HEK293 (cell line): ENCODE measurements at regions not wholly inside any gene's neighbourhood (a gene's known extent, or its start where the extent isn't known, plus 50 kb on each side); places are given as distances from the start of the nearest gene placed in this dataset.

Experiments
- BCL6B ChIP-seq: fragments of 450-650 bp; formaldehyde crosslinking; IDR thresholded peaks from 2 replicates; pipeline ENCODE4 v1.5.1; 2017; ENCODE audit warnings: missing biosample characterization, missing genetic modification characterization
- FEZF1 ChIP-seq: fragments of 450-650 bp; formaldehyde crosslinking; IDR thresholded peaks from 2 replicates; pipeline ENCODE4 v1.5.1; 2016; ENCODE audit warnings: missing biosample characterization, missing genetic modification characterization
- KLF8 ChIP-seq: fragments of 450-650 bp; formaldehyde crosslinking; IDR thresholded peaks from 2 replicates; pipeline ENCODE4 v1.5.1; 2016; ENCODE audit warnings: missing biosample characterization, missing genetic modification characterization
- PATZ1 ChIP-seq: fragments of 450-650 bp; formaldehyde crosslinking; IDR thresholded peaks from 2 replicates; pipeline ENCODE4 v1.5.1; 2016; ENCODE audit warnings: missing biosample characterization, missing genetic modification characterization
- REPIN1 ChIP-seq: fragments of 450-650 bp; formaldehyde crosslinking; IDR thresholded peaks from 2 replicates; pipeline ENCODE4 v1.5.1; 2017; ENCODE audit warnings: missing biosample characterization, missing genetic modification characterization, low read depth
- SCRT1 ChIP-seq: fragments of 450-650 bp; formaldehyde crosslinking; IDR thresholded peaks from 2 replicates; pipeline ENCODE4 v1.5.1; 2016; ENCODE audit warnings: missing biosample characterization, missing genetic modification characterization, borderline replicate concordance
- SP2 ChIP-seq: fragments of 450-650 bp; formaldehyde crosslinking; IDR thresholded peaks from 2 replicates; pipeline ENCODE4 v1.5.1; 2016; ENCODE audit warnings: missing biosample characterization, missing genetic modification characterization
- YY1 ChIP-seq: fragments of 450-650 bp; formaldehyde crosslinking; IDR thresholded peaks from 2 replicates; pipeline ENCODE4 v1.5.1; 2018; ENCODE audit warnings: missing biosample characterization, missing genetic modification characterization
- ZBTB21 ChIP-seq: fragments of 450-650 bp; formaldehyde crosslinking; IDR thresholded peaks from 2 replicates; pipeline ENCODE4 v1.5.1; 2017; ENCODE audit warnings: missing biosample characterization, missing genetic modification characterization
- ZBTB48 ChIP-seq: fragments of 450-650 bp; formaldehyde crosslinking; IDR thresholded peaks from 2 replicates; pipeline ENCODE4 v1.5.1; 2016; ENCODE audit warnings: missing biosample characterization, missing genetic modification characterization
- ZBTB8A ChIP-seq: fragments of 450-650 bp; formaldehyde crosslinking; IDR thresholded peaks from 2 replicates; pipeline ENCODE4 v1.5.1; 2016; ENCODE audit warnings: missing biosample characterization, missing genetic modification characterization
- ZEB2 ChIP-seq: fragments of 450-650 bp; formaldehyde crosslinking; IDR thresholded peaks from 2 replicates; pipeline ENCODE4 v1.5.1; 2016; ENCODE audit warnings: missing biosample characterization, missing genetic modification characterization
- ZNF350 ChIP-seq: fragments of 450-650 bp; formaldehyde crosslinking; IDR thresholded peaks from 2 replicates; pipeline ENCODE4 v1.5.0; 2017; ENCODE audit warnings: missing biosample characterization, mild to moderate bottlenecking, missing genetic modification characterization
- ZNF391 ChIP-seq: fragments of 450-650 bp; formaldehyde crosslinking; IDR thresholded peaks from 2 replicates; pipeline ENCODE4 v1.5.1; 2016; ENCODE audit warnings: low read depth, missing biosample characterization, missing genetic modification characterization, borderline replicate concordance
- ZNF426 ChIP-seq: fragments of 450-650 bp; formaldehyde crosslinking; IDR thresholded peaks from 2 replicates; pipeline ENCODE4 v1.5.1; 2017; ENCODE audit warnings: missing biosample characterization, missing genetic modification characterization, mild to moderate bottlenecking, inconsistent platforms, moderate library complexity
- ZNF433 ChIP-seq: fragments of 450-650 bp; formaldehyde crosslinking; IDR thresholded peaks from 2 replicates; pipeline ENCODE4 v1.5.1; 2016; ENCODE audit warnings: missing biosample characterization, missing genetic modification characterization, low read depth
- ZNF558 ChIP-seq: fragments of 450-650 bp; formaldehyde crosslinking; IDR thresholded peaks from 2 replicates; pipeline ENCODE4 v1.5.1; 2016; ENCODE audit warnings: missing biosample characterization, missing genetic modification characterization
- ZNF596 ChIP-seq: fragments of 450-650 bp; IDR thresholded peaks from 2 replicates; pipeline ENCODE4 v1.5.0; 2018; ENCODE audit warnings: missing biosample characterization, mild to moderate bottlenecking, missing genetic modification characterization, moderate library complexity
- ZNF692 ChIP-seq: fragments of 450-650 bp; formaldehyde crosslinking; IDR thresholded peaks from 2 replicates; pipeline ENCODE4 v1.5.1; 2016; ENCODE audit warnings: missing biosample characterization, missing genetic modification characterization
- TF ChIP-seq, protein P1 (sequence below): fragments of 450-650 bp; formaldehyde crosslinking; IDR thresholded peaks from 2 replicates; pipeline ENCODE4 v1.5.1; 2016; ENCODE audit warnings: missing biosample characterization, missing genetic modification characterization
- TF ChIP-seq, protein P2 (sequence below): fragments of 450-650 bp; formaldehyde crosslinking; IDR thresholded peaks from 2 replicates; pipeline ENCODE4 v1.5.1; 2016; ENCODE audit warnings: missing biosample characterization, missing genetic modification characterization
- TF ChIP-seq, protein P3 (sequence below): fragments of 450-650 bp; formaldehyde crosslinking; IDR thresholded peaks from 2 replicates; pipeline ENCODE4 v1.5.1; 2016; ENCODE audit warnings: missing biosample characterization, missing genetic modification characterization, low read depth
- TF ChIP-seq, protein P4 (sequence below): fragments of 450-650 bp; formaldehyde crosslinking; IDR thresholded peaks from 2 replicates; pipeline ENCODE4 v1.5.1; 2017; ENCODE audit warnings: missing biosample characterization, missing genetic modification characterization
- TF ChIP-seq, protein P5 (sequence below): fragments of 450-650 bp; formaldehyde crosslinking; IDR thresholded peaks from 2 replicates; pipeline ENCODE4; 2016; ENCODE audit warnings: missing biosample characterization, missing genetic modification characterization

DNA sequence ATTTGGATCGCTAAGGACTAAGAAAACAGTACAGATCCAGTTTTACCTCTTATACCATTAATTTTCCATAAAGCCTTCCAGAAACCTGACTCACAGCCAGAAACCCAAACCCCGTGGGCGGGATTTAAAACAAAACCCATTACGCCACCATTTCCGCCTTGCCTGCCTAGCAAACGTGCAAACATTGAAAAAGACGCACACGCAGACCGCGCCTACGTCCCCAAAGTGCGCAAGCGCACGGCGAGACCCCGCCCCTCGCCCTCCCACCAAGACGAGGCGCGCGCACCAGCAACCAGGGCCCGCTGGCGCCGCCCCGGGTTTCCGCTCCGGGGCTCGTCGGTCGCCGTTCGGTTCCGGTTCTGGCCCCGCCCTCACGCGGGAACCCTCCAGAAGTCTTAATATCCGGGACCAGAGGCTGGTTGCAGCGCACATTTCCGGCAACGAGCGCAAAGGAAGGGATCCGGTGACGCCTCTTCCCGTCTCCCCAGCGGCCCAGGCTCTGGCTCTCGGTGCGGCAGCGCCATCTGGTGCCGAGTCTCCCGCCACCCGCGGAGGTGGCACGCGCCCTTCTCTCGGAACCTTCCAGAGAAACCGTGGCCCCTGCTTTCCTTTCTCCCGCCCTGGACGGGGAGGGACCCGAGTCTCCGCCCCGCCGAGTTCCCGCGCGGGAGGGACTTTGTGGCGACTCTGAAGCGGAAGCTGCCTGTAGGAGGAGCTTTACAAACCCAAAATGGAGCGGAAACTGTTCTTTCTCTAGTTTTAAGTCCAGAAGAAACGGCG, 256.9 kb upstream of the STARD13 start (continued):
- TF ChIP-seq ZBTB48 (tag by site-specific recombination): peak; percentile 83
- TF ChIP-seq, protein P1, sequence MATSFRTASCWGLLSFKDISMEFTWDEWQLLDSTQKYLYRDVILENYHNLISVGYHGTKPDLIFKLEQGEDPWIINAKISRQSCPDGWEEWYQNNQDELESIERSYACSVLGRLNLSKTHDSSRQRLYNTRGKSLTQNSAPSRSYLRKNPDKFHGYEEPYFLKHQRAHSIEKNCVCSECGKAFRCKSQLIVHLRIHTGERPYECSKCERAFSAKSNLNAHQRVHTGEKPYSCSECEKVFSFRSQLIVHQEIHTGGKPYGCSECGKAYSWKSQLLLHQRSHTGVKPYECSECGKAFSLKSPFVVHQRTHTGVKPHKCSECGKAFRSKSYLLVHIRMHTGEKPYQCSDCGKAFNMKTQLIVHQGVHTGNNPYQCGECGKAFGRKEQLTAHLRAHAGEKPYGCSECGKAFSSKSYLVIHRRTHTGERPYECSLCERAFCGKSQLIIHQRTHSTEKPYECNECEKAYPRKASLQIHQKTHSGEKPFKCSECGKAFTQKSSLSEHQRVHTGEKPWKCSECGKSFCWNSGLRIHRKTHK (tag by site-specific recombination): no peak
- TF ChIP-seq, protein P2, sequence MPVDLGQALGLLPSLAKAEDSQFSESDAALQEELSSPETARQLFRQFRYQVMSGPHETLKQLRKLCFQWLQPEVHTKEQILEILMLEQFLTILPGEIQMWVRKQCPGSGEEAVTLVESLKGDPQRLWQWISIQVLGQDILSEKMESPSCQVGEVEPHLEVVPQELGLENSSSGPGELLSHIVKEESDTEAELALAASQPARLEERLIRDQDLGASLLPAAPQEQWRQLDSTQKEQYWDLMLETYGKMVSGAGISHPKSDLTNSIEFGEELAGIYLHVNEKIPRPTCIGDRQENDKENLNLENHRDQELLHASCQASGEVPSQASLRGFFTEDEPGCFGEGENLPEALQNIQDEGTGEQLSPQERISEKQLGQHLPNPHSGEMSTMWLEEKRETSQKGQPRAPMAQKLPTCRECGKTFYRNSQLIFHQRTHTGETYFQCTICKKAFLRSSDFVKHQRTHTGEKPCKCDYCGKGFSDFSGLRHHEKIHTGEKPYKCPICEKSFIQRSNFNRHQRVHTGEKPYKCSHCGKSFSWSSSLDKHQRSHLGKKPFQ (tag by site-specific recombination): no peak
- peak; percentile 98 for TF ChIP-seq PATZ1 (tag by site-specific recombination)
- no peak for TF ChIP-seq ZNF350 (tag by site-specific recombination)
- TF ChIP-seq ZNF391 (tag by site-specific recombination): peak; percentile 91; the same call in 1 of the 2 replicates
- TF ChIP-seq ZNF692 (tag by site-specific recombination): peak; percentile 79
- TF ChIP-seq, protein P3, sequence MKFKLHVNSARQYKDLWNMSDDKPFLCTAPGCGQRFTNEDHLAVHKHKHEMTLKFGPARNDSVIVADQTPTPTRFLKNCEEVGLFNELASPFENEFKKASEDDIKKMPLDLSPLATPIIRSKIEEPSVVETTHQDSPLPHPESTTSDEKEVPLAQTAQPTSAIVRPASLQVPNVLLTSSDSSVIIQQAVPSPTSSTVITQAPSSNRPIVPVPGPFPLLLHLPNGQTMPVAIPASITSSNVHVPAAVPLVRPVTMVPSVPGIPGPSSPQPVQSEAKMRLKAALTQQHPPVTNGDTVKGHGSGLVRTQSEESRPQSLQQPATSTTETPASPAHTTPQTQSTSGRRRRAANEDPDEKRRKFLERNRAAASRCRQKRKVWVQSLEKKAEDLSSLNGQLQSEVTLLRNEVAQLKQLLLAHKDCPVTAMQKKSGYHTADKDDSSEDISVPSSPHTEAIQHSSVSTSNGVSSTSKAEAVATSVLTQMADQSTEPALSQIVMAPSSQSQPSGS (tag by site-specific recombination): no peak
- peak; percentile 93 for TF ChIP-seq SP2
- no peak for TF ChIP-seq ZNF433 (tag by site-specific recombination)
- no peak; the same call in 1 of the 2 replicates for TF ChIP-seq FEZF1 (tag by site-specific recombination)
- no peak for TF ChIP-seq REPIN1
- TF ChIP-seq, protein P4, sequence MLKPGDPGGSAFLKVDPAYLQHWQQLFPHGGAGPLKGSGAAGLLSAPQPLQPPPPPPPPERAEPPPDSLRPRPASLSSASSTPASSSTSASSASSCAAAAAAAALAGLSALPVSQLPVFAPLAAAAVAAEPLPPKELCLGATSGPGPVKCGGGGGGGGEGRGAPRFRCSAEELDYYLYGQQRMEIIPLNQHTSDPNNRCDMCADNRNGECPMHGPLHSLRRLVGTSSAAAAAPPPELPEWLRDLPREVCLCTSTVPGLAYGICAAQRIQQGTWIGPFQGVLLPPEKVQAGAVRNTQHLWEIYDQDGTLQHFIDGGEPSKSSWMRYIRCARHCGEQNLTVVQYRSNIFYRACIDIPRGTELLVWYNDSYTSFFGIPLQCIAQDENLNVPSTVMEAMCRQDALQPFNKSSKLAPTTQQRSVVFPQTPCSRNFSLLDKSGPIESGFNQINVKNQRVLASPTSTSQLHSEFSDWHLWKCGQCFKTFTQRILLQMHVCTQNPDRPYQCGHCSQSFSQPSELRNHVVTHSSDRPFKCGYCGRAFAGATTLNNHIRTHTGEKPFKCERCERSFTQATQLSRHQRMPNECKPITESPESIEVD: 0 out of 2 replicates have a peak, but pooled peaks have one; percentile 46
- TF ChIP-seq SCRT1: no peak
- no peak; the same call in 1 of the 2 replicates for TF ChIP-seq ZNF596 (tag by site-specific recombination)
- TF ChIP-seq KLF8: peak; percentile 95
- TF ChIP-seq ZEB2 (tag by site-specific recombination): peak; percentile 100
- no peak; the same call in 1 of the 2 replicates for TF ChIP-seq ZNF558
- TF ChIP-seq ZBTB8A (tag by site-specific recombination): peak; percentile 91
- TF ChIP-seq ZNF426 (tag by site-specific recombination): no peak
- peak; percentile 54; the same call in 1 of the 2 replicates for TF ChIP-seq ZBTB21 (tag by site-specific recombination)
- TF ChIP-seq BCL6B (tag by site-specific recombination): no peak
- TF ChIP-seq YY1 (tag by site-specific recombination): peak; percentile 72; the same call in 1 of the 2 replicates
- TF ChIP-seq, protein P5, sequence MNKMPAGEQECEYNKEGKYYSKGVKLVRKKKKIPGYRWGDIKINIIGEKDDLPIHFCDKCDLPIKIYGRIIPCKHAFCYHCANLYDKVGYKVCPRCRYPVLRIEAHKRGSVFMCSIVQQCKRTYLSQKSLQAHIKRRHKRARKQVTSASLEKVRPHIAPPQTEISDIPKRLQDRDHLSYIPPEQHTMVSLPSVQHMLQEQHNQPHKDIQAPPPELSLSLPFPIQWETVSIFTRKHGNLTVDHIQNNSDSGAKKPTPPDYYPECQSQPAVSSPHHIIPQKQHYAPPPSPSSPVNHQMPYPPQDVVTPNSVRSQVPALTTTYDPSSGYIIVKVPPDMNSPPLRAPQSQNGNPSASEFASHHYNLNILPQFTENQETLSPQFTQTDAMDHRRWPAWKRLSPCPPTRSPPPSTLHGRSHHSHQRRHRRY (tag by site-specific recombination): no peak
